ENCODE measurements at regions not wholly inside any gene's neighbourhood (a gene's known extent, or its start where the extent isn't known, plus 50 kb on each side); places are given as distances from the start of the nearest gene placed in this dataset.

- no peaks in the 10 kb centered on the region for H4K20me1 ChIP-seq (ENCODE audit: insufficient read depth)
- no peaks in the 10 kb centered on the region for H3K36me3 ChIP-seq (replicated peaks in 1 of 2; ENCODE audit: control insufficient read depth in 1 of 2, insufficient read depth in 2 of 2, low read length in 1 of 2)
- 59% methylated on average over 4 of the region's 4 CpGs for WGBS (ENCODE audit: low lambda C conversion rate)
- no peak for TF ChIP-seq SMC3 (IDR thresholded peaks at IDR 0.05; ENCODE audit: low read depth, low read length)
- no peak for TF ChIP-seq RFX5 (IDR thresholded peaks at IDR 0.05; ENCODE audit: low read length)
- no peak for TF ChIP-seq CHD2 (IDR thresholded peaks at IDR 0.05; ENCODE audit: low read length, partially characterized antibody)
- TF ChIP-seq RCOR1 (IDR thresholded peaks at IDR 0.05; ENCODE audit: low read length), result no peak
- TF ChIP-seq MXI1 (IDR thresholded peaks at IDR 0.05; ENCODE audit: low read depth, low read length), result no peak
- TF ChIP-seq RXRA (IDR thresholded peaks at IDR 0.05; ENCODE audit: borderline replicate concordance, low read depth), result no peak
- no peak for TF ChIP-seq GATA2 (CRISPR knock-in tag; IDR thresholded peaks at IDR 0.05)
- no peak for TF ChIP-seq REST (IDR thresholded peaks at IDR 0.05; ENCODE audit: low read depth, low read length)
- TF ChIP-seq USF1 (IDR thresholded peaks at IDR 0.05; ENCODE audit: borderline replicate concordance, low read depth), result no peak
- no peak for TF ChIP-seq YY1 (IDR thresholded peaks at IDR 0.05; ENCODE audit: low read depth)
- TF ChIP-seq SIN3A (IDR thresholded peaks at IDR 0.05; ENCODE audit: borderline replicate concordance, low read depth, low read length), result no peak
- TF ChIP-seq FOSL2 (IDR thresholded peaks at IDR 0.05; ENCODE audit: borderline replicate concordance, low read depth), result no peak
- TF ChIP-seq MAX (IDR thresholded peaks at IDR 0.05; ENCODE audit: low read depth), result no peak
- TF ChIP-seq TCF12 (IDR thresholded peaks at IDR 0.05), result no peak
- H3K4me1 ChIP-seq (ENCODE audit: control insufficient read depth in 1 of 2, insufficient read depth in 2 of 2, low read depth in 1 of 2, low read length in 1 of 2), result peaks cover 0 to 3% of the 10 kb centered on the region in 2 experiments; a peak in 2 of 4 replicates
- H3K9me3 ChIP-seq, result no peaks in the 10 kb centered on the region
- DNase-seq, result no peak
- no peaks in the 10 kb centered on the region; the same call in 1 of the 2 replicates for H3K27me3 ChIP-seq (ENCODE audit: insufficient read depth)
- H3K79me2 ChIP-seq (ENCODE audit: insufficient read depth), result no peaks in the 10 kb centered on the region
- H3K4me3 ChIP-seq (ENCODE audit: low read depth in 2 of 2, low read length in 1 of 2), result no peak overlapping the region
- no peaks in the 10 kb centered on the region for H3F3A ChIP-seq (replicated peaks; ENCODE audit: insufficient read depth)
- ChIA-PET POLR2A (no interaction called here), CTCF (interaction anchor here (1.7 to 9.0 kb wide), 3 partner anchors 11 to 306 kb away, joined by 12 to 57 read pairs (median 14); no protein-coding TSS in a partner anchor)
- no peak overlapping the region for H2AFZ ChIP-seq (ENCODE audit: low read depth)
- H3K4me2 ChIP-seq, result no peak overlapping the region
- no peaks in the 10 kb centered on the region for H3K9me2 ChIP-seq
- no peak overlapping the region for H3K27ac ChIP-seq (ENCODE audit: low read depth in 2 of 2, low read length in 1 of 2)
- H3K9ac ChIP-seq, result no peak overlapping the region
Observed at GRCh38 chr20:9923648-9924047, 84.8 kb upstream of the PAK5 start.

GRCh38 chr20:9920866-9921265 is 82.0 kb upstream of the PAK5 start:
- Histone ChIP-seq H3K4me1 (ENCODE audit: control insufficient read depth in 1 of 2, insufficient read depth in 2 of 2, low read depth in 1 of 2, low read length in 1 of 2) (no peaks in the 10 kb centered on the region), H3K27me3 (ENCODE audit: insufficient read depth) (no peaks in the 10 kb centered on the region; the same call in 1 of the 2 replicates), H3K9me2 (no peaks in the 10 kb centered on the region), H3K9ac (no peak overlapping the region), H2AFZ (ENCODE audit: low read depth) (no peak overlapping the region), H3K4me2 (no peak overlapping the region), H3K9me3 (no peaks in the 10 kb centered on the region), H3K27ac (ENCODE audit: low read depth in 2 of 2, low read length in 1 of 2) (no peak overlapping the region), H4K20me1 (ENCODE audit: insufficient read depth) (no peaks in the 10 kb centered on the region), H3K79me2 (ENCODE audit: insufficient read depth) (no peaks in the 10 kb centered on the region), H3K4me3 (ENCODE audit: low read depth in 2 of 2, low read length in 1 of 2) (no peak overlapping the region), H3F3A (replicated peaks; ENCODE audit: insufficient read depth) (no peaks in the 10 kb centered on the region), H3K36me3 (replicated peaks in 1 of 2; ENCODE audit: control insufficient read depth in 1 of 2, insufficient read depth in 2 of 2, low read length in 1 of 2) (no peaks in the 10 kb centered on the region)
- ChIA-PET CTCF (interaction anchor here (0.5 to 9.0 kb wide), 4 partner anchors 8 to 304 kb away, joined by 3 to 57 read pairs (median 4); no protein-coding TSS in a partner anchor), POLR2A (no interaction called here)
- DNase-seq, result no peak
- WGBS (ENCODE audit: low lambda C conversion rate), result 69% methylated on average over 2 of the region's 2 CpGs
- TF ChIP-seq YY1 (IDR thresholded peaks at IDR 0.05; ENCODE audit: low read depth), result no peak
- no peak for TF ChIP-seq IRF3 (IDR thresholded peaks at IDR 0.05; ENCODE audit: low read depth, low read length)
- TF ChIP-seq PBX3 (IDR thresholded peaks at IDR 0.05), result no peak
- no peak for TF ChIP-seq ELF1 (IDR thresholded peaks at IDR 0.05)
- no peak for TF ChIP-seq FOSL2 (IDR thresholded peaks at IDR 0.05; ENCODE audit: borderline replicate concordance, low read depth)
- no peak for TF ChIP-seq SMC3 (IDR thresholded peaks at IDR 0.05; ENCODE audit: low read depth, low read length)
- TF ChIP-seq FOXM1 (IDR thresholded peaks at IDR 0.05; ENCODE audit: low read depth), result no peak
- no peak for TF ChIP-seq POLR2AphosphoS5 (IDR thresholded peaks at IDR 0.05; ENCODE audit: low read depth, low read length)
- TF ChIP-seq CHD2 (IDR thresholded peaks at IDR 0.05; ENCODE audit: low read length, partially characterized antibody), result no peak
- no peak for TF ChIP-seq GABPA (IDR thresholded peaks at IDR 0.05; ENCODE audit: low read depth)
- no peak for TF ChIP-seq JUND (IDR thresholded peaks at IDR 0.05)

Data from SK-N-SH (cell line).